Esophagus squamous epithelium (tissue), 5 donors: ENCODE measurements at regions not wholly inside any gene's neighbourhood (a gene's known extent, or its start where the extent isn't known, plus 50 kb on each side); places are given as distances from the start of the nearest gene placed in this dataset.
A peak's percentile ranks its signal among the peaks of the same experiment; 100 is the strongest.
"Not testable (repeated sequence)": the region's sequence is repeated elsewhere in the genome, so short reads cannot be mapped to it uniquely, and the experiment has no call there.

Experiments
- DNase-seq: peaks from one replicate; lab custom pipeline; 2025; lab: John Stamatoyannopoulos, UW
- H3K27ac ChIP-seq, 4 donors: fragments of 200-600 bp; sonication (generic); one replicate each; pipeline ENCODE4 v1.5.1; 2016 to 2019; ENCODE audit warnings: mild to moderate bottlenecking in 1 of 4
- H3K27me3 ChIP-seq, 4 donors: fragments of 200-600 bp; sonication (generic); 1 replicate in 3 of 4; 2 replicates in 1 of 4; pipeline versions ENCODE4 v1.5.1 to v1.6.0; 2017 to 2021; ENCODE audit warnings: antibody characterized with exemption in 1 of 4
- H3K36me3 ChIP-seq, 3 donors: fragments of 200-600 bp; sonication (generic); one replicate each; pipeline ENCODE4 v1.5.1; 2016 to 2019
- H3K4me1 ChIP-seq, 3 donors: fragments of 200-600 bp; sonication (generic); one replicate each; pipeline ENCODE4 v1.5.1; 2017 to 2019
- H3K4me3 ChIP-seq, 4 donors: fragments of 200-600 bp; sonication (generic); 1 replicate in 3 of 4; 2 replicates in 1 of 4; pipeline ENCODE4 v1.5.1; 2016 to 2019; ENCODE audit warnings: mild to moderate bottlenecking in 2 of 4, moderate library complexity in 1 of 4
- H3K9me3 ChIP-seq, 3 donors: fragments of 200-600 bp; sonication (generic); one replicate each; pipeline ENCODE4 v1.5.1; 2016 to 2019
- CTCF ChIP-seq, 6 experiments: fragments of 450-650 bp in 4 of 6; fragments of 200-600 bp in 2 of 6; sonication (generic) in 2 of 6; IDR thresholded peaks; one replicate each; pipeline ENCODE4 v1.5.1; 2016 to 2019; ENCODE audit warnings: antibody characterized with exemption in 6 of 6, mild to moderate bottlenecking in 4 of 6, moderate library complexity in 4 of 6
- POLR2A ChIP-seq, 4 donors: fragments of 450-650 bp; IDR thresholded peaks; one replicate each; pipeline ENCODE4 v1.6.1; 2017; ENCODE audit warnings: antibody characterized with exemption in 4 of 4, mild to moderate bottlenecking in 4 of 4, moderate library complexity in 3 of 4
- WGBS, 2 donors: methylation state at CpG; one replicate each; pipeline ENCODE4 v1.1.5; 2018; 5-methylcytosine and 5-hydroxymethylcytosine counted together
- intact Hi-C: fragments of 100-400 bp; cut with DNase I; formaldehyde crosslinking; loops from one replicate; pipeline ENCODE4 v1.15.0; 2022
- donor health status: DM: yes; HTN: yes; CAD: no.

GRCh38 chr16:10296956-10297340 is 88.9 kb upstream of the ATF7IP2 start:
- DNase-seq, result no peak
- TF ChIP-seq POLR2A (IDR thresholded peaks at IDR 0.05) (no peak), CTCF (IDR thresholded peaks at IDR 0.05) (no peak)
- peaks cover 0 to 15% (median 10%) of the 10 kb centered on the region in 3 donors for H3K9me3 ChIP-seq
- no peak overlapping the region for H3K4me3 ChIP-seq
- 69 to 73% methylated on average over 6 to 7 of the region's 7 CpGs for WGBS, 2 donors
- H3K27ac ChIP-seq, result peak overlapping the region in 1 of 4 donors; percentile 28
- intact Hi-C loops, result no loop called here
- H3K4me1 ChIP-seq, result no peaks in the 10 kb centered on the region
- H3K27me3 ChIP-seq, result no peaks in the 10 kb centered on the region
- no peaks in the 10 kb centered on the region for H3K36me3 ChIP-seq

DNA sequence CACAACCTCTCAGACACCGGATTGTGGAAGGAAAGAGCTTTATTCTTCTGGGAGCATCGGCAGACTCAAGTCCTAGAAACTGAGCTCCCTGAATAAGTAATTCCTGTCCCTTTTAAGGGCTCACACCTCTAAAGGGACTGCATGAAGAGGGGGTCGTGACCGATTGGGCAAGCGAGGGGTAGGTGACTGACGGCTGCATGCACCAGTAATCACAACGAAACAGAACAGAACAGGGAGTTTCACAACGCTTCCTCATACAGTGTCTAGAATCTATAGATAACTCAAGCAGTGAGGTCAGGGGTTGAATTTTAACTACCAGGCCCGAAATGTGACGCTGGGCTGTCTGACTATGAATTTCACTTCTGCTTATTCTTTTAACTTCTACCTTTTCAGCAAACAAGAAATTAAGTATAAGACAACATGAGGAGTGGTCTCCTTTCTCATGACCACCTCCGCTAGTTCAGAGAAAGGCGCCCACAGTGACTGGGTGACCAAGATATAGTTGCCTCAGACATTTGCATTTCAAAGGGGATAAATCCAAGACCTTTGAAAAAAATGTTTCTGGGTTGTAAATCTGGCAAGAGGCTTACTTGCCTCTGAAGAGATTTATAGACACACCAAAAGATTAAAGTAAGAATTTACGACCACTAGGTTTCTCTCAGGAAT is 88.4 kb upstream of the ATF7IP2 start:
- Histone ChIP-seq H3K9me3 (peaks cover 0 to 9% (median 6%) of the 10 kb centered on the region in 3 donors), H3K27ac (peak overlapping the region in 1 of 4 donors; percentile 28), H3K27me3 (no peaks in the 10 kb centered on the region), H3K36me3 (no peaks in the 10 kb centered on the region), H3K4me1 (no peaks in the 10 kb centered on the region), H3K4me3 (no peak overlapping the region)
- intact Hi-C loops, result no loop called here
- DNase-seq, result no peak
- TF ChIP-seq POLR2A (IDR thresholded peaks at IDR 0.05) (no peak), CTCF (IDR thresholded peaks at IDR 0.05) (no peak)
- WGBS, 2 donors, result 64 to 83% methylated on average over 13 of the region's 13 CpGs

- no peak overlapping the region for H3K4me3 ChIP-seq
- no peak overlapping the region for H3K27ac ChIP-seq
- intact Hi-C loops, result no loop called here
- TF ChIP-seq CTCF (IDR thresholded peaks at IDR 0.05) (no peak), POLR2A (IDR thresholded peaks at IDR 0.05) (no peak)
- no peaks in the 10 kb centered on the region for H3K27me3 ChIP-seq
- no peak for DNase-seq
- WGBS, 2 donors, result 88 to 90% methylated on average over 3 of the region's 3 CpGs
- no peaks in the 10 kb centered on the region for H3K9me3 ChIP-seq
- no peaks in the 10 kb centered on the region for H3K36me3 ChIP-seq
- no peaks in the 10 kb centered on the region for H3K4me1 ChIP-seq
Observed at GRCh38 chr16:10300905-10301304, 85.0 kb upstream of the ATF7IP2 start.

DNA sequence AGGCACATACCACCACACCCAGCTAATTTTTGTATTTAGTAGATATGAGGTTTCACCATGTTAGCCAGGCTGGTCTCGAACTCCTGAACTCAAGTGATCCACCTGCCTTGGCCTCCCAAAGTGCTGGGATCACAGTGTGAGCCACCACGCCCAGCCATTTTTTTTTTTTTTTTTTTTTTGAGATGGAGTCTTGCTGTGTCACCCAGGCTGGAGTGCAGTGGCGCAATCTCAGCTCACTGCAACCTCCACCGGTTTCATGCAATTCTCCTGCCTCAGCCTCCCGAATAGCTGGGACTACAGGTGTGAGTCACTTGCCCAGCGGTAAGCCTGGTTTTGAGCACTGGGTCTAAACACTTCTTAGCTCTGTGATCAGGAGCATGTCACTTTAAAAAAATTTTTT is 84.3 kb upstream of the ATF7IP2 start:
- H3K4me1 ChIP-seq, H3K9me3 ChIP-seq, H3K27me3 ChIP-seq, DNase-seq, H3K36me3 ChIP-seq, intact Hi-C loops, H3K4me3 ChIP-seq, H3K27ac ChIP-seq: not testable (repeated sequence)
- 73 to 95% methylated on average over 4 to 5 of the region's 6 CpGs for WGBS, 2 donors

DNA sequence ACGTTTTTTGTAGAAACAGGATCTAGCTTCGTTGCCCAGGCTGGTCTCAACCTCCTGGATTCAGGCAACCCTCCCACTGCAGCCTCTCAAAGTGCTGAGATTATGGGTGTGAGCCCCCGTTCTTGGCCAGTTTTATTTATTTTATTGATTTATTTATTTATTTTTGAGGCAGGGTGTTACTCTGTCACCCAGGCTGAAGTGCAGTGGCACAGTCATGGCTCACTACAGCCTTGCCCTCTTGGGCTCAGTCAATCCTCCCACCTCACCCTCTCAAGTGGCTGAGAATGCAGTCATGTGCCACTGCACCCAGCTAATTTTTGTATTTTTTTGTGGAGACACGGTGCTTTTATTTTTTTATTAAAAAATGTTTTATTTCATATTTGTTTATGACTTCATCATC is 79.9 kb upstream of the ATF7IP2 start:
- intact Hi-C loops, result no loop called here
- TF ChIP-seq CTCF (IDR thresholded peaks at IDR 0.05) (no peak), POLR2A (IDR thresholded peaks at IDR 0.05) (no peak)
- DNase-seq, result no peak
- Histone ChIP-seq H3K27me3 (no peaks in the 10 kb centered on the region), H3K4me3 (no peak overlapping the region), H3K4me1 (peaks cover 0 to 19% (median 5%) of the 10 kb centered on the region in 3 donors), H3K9me3 (no peaks in the 10 kb centered on the region), H3K27ac (no peak overlapping the region), H3K36me3 (no peaks in the 10 kb centered on the region)
- 75 to 87% methylated on average over 4 of the region's 4 CpGs for WGBS, 2 donors
